ENCODE measurements at regions not wholly inside any gene's neighbourhood (a gene's known extent, or its start where the extent isn't known, plus 50 kb on each side); places are given as distances from the start of the nearest gene placed in this dataset.
A peak's percentile ranks its signal among the peaks of the same experiment; 100 is the strongest.

GRCh38 chr11:80157447-80157846 is 716.6 kb upstream of the TENM4 start:
- no peak for DNase-seq (ENCODE audit: low read depth)

GRCh38 chr11:80156062-80156461 is 715.2 kb upstream of the TENM4 start:
- DNase-seq (ENCODE audit: low read depth), result no peak

GRCh38 chr11:80155412-80156017 is 714.7 kb upstream of the TENM4 start:
- DNase-seq (ENCODE audit: low read depth), result no peak

GRCh38 chr11:80146232-80146631 is 705.4 kb upstream of the TENM4 start:
- no peak for DNase-seq (ENCODE audit: low read depth)

- DNase-seq (ENCODE audit: low read depth), result no peak
Measured at GRCh38 chr11:80144897-80145594, 704.2 kb upstream of the TENM4 start.

- no peak for DNase-seq (ENCODE audit: low read depth)
Measured at GRCh38 chr11:80136991-80137390, 696.2 kb upstream of the TENM4 start.

GRCh38 chr11:80129396-80129795 is 688.6 kb upstream of the TENM4 start:
- no peak for DNase-seq (ENCODE audit: low read depth)

- no peak for DNase-seq (ENCODE audit: low read depth)
Measured at GRCh38 chr11:80122211-80122610, 681.4 kb upstream of the TENM4 start.

- no peak for DNase-seq (ENCODE audit: low read depth)
Measured at GRCh38 chr11:80118073-80118472, 677.2 kb upstream of the TENM4 start.

GRCh38 chr11:80116796-80117195 is 676.0 kb upstream of the TENM4 start:
- no peak for DNase-seq (ENCODE audit: low read depth)

- no peak for DNase-seq (ENCODE audit: low read depth)
Measured at GRCh38 chr11:80109652-80110051, 668.8 kb upstream of the TENM4 start.

- DNase-seq (ENCODE audit: low read depth), result no peak
Measured at GRCh38 chr11:80109031-80109430, 668.2 kb upstream of the TENM4 start.

GRCh38 chr11:80107415-80107814 is 666.6 kb upstream of the TENM4 start:
- no peak for DNase-seq (ENCODE audit: low read depth)

- DNase-seq (ENCODE audit: low read depth), result no peak
Measured at GRCh38 chr11:80104191-80104590, 663.4 kb upstream of the TENM4 start.

- peak; percentile 72 for DNase-seq (ENCODE audit: low read depth)
Measured at GRCh38 chr11:80103142-80103859, 662.5 kb upstream of the TENM4 start.

GRCh38 chr11:80097146-80097545 is 656.3 kb upstream of the TENM4 start:
- no peak for DNase-seq (ENCODE audit: low read depth)

- DNase-seq (ENCODE audit: low read depth), result no peak
Measured at GRCh38 chr11:80096736-80097135, 655.9 kb upstream of the TENM4 start.

- no peak for DNase-seq (ENCODE audit: low read depth)
Measured at GRCh38 chr11:80086496-80087055, 645.7 kb upstream of the TENM4 start.

GRCh38 chr11:80085563-80085962 is 644.7 kb upstream of the TENM4 start:
- no peak for DNase-seq (ENCODE audit: low read depth)

- no peak for DNase-seq (ENCODE audit: low read depth)
Measured at GRCh38 chr11:80084608-80085007, 643.8 kb upstream of the TENM4 start.

GRCh38 chr11:80083531-80083951 is 642.7 kb upstream of the TENM4 start:
- DNase-seq (ENCODE audit: low read depth), result no peak

GRCh38 chr11:80082406-80082805 is 641.6 kb upstream of the TENM4 start:
- DNase-seq (ENCODE audit: low read depth), result no peak

GRCh38 chr11:80077113-80077512 is 636.3 kb upstream of the TENM4 start:
- no peak for DNase-seq (ENCODE audit: low read depth)
